Breast epithelium (tissue), 4 donors: ENCODE measurements at regions not wholly inside any gene's neighbourhood (a gene's known extent, or its start where the extent isn't known, plus 50 kb on each side); places are given as distances from the start of the nearest gene placed in this dataset.

Source experiments
- DNase-seq, 2 donors: peaks; one replicate each; pipeline ENCODE4 v3.0.0-alpha.2; 2019; ENCODE audit warnings: low spot score in 2 of 2
- H3K27ac ChIP-seq, 2 donors: fragments of 200-600 bp; sonication (generic) in 1 of 2; one replicate each; pipeline ENCODE4 v1.5.1; 2016 to 2019; ENCODE audit warnings: mild to moderate bottlenecking in 1 of 2
- H3K27me3 ChIP-seq, 2 donors: fragments of 200-600 bp; sonication (generic) in 1 of 2; one replicate each; pipeline versions ENCODE4 v1.5.1 to v1.6.0; 2017 to 2019; ENCODE audit warnings: control low read depth in 1 of 2, mild to moderate bottlenecking in 1 of 2
- H3K36me3 ChIP-seq: fragments of 200-600 bp; one replicate; pipeline ENCODE4 v1.5.1; 2019
- H3K4me1 ChIP-seq, 2 donors: fragments of 200-600 bp; sonication (generic); one replicate each; pipeline ENCODE4 v1.5.1; 2016 to 2019; ENCODE audit warnings: control low read depth in 1 of 2
- H3K4me3 ChIP-seq, 3 donors: fragments of 200-600 bp; sonication (generic); 1 replicate in 2 of 3; 2 replicates in 1 of 3; pipeline ENCODE4 v1.5.1; 2016 to 2019; ENCODE audit warnings: mild to moderate bottlenecking in 3 of 3, moderate library complexity in 2 of 3
- H3K9me3 ChIP-seq, 2 donors: fragments of 200-600 bp; sonication (generic) in 1 of 2; one replicate each; pipeline ENCODE4 v1.5.1; 2016 to 2019; ENCODE audit warnings: control low read depth in 1 of 2
- POLR2A ChIP-seq: fragments of 450-650 bp; IDR thresholded peaks from one replicate; pipeline ENCODE4 v1.6.1; 2016; ENCODE audit warnings: antibody characterized with exemption, mild to moderate bottlenecking, moderate library complexity
- POLR2AphosphoS5 ChIP-seq, 3 donors: sonication (generic); formaldehyde crosslinking; IDR thresholded peaks; one replicate each; pipeline ENCODE4 v1.6.1; 2017; ENCODE audit warnings: antibody characterized with exemption in 3 of 3
- intact Hi-C: fragments of 100-400 bp; cut with DNase I; formaldehyde crosslinking; loops from one replicate; pipeline ENCODE4 v1.15.1; 2023; ENCODE audit warnings: low total_unique reads
- TF ChIP-seq, protein P1 (sequence below), 3 donors: fragments of 450-650 bp; IDR thresholded peaks; one replicate each; pipeline ENCODE4 v1.5.1; 2016 to 2017; ENCODE audit warnings: antibody characterized with exemption in 3 of 3, mild to moderate bottlenecking in 3 of 3, moderate library complexity in 3 of 3

DNA sequence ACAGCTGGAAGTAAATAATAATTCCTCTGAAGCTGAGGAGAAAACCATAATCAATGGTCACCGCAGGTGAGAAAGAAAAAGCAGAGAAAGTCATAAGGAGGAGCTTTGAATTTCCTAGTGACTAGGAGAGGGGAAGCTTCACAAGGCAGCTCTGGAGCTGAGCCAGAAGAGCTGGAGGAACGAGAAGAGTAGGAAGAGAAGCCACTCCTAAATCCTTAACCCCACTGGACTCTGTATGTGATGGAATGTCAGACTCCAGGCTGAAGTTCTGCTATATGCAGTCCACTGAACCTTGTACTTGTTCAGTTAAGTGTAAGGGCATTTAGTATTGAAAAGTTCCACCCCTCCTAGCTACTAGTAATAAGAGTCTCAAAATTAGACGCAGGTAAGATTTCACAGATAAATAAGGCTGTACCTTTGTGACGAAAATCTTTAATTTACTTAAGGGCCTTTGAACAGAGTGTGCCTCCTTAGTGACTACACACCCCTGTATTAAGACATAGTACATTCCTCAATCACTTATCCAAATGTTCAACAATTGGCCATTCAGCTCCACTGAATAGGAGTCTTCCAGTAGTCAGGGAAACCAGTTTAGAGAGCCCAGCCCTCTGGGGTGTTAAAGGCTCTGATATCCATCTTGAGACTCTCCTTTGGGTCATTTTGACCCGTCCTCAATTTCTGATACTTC is 71.4 kb upstream of the UFL1 start:
- Histone ChIP-seq H3K27me3 (no peaks in the 10 kb centered on the region), H3K4me1 (no peaks in the 10 kb centered on the region), H3K9me3 (peaks cover 0 to 8% of the 10 kb centered on the region in 2 donors), H3K36me3 (no peaks in the 10 kb centered on the region), H3K27ac (peak overlapping the region; percentile 15 to 40), H3K4me3 (no peak overlapping the region)
- TF ChIP-seq, protein P1, sequence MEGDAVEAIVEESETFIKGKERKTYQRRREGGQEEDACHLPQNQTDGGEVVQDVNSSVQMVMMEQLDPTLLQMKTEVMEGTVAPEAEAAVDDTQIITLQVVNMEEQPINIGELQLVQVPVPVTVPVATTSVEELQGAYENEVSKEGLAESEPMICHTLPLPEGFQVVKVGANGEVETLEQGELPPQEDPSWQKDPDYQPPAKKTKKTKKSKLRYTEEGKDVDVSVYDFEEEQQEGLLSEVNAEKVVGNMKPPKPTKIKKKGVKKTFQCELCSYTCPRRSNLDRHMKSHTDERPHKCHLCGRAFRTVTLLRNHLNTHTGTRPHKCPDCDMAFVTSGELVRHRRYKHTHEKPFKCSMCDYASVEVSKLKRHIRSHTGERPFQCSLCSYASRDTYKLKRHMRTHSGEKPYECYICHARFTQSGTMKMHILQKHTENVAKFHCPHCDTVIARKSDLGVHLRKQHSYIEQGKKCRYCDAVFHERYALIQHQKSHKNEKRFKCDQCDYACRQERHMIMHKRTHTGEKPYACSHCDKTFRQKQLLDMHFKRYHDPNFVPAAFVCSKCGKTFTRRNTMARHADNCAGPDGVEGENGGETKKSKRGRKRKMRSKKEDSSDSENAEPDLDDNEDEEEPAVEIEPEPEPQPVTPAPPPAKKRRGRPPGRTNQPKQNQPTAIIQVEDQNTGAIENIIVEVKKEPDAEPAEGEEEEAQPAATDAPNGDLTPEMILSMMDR (IDR thresholded peaks at IDR 0.05) = no peak
- TF ChIP-seq POLR2A (no peak), POLR2AphosphoS5 (IDR thresholded peaks at IDR 0.05) (no peak)
- DNase-seq = no peak
- intact Hi-C loops = no loop called here

DNA sequence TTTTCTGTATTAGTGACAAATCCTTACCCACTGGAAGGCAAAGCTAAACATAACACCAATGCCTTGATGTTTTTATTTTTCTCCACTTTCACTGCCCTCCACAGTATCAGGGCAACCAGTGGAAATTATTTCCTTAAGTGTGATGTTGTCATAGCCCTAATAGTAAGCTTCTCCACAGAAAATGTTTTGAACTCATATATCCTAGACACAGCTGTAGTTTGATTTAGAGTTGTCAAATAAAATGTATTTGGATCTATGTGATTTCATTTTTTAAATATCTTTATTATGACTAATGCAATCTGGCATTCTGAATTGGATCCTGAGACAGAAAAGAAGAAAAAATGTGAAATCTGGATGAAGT is 70.9 kb upstream of the UFL1 start:
- Histone ChIP-seq H3K27me3 (no peaks in the 10 kb centered on the region), H3K4me1 (no peaks in the 10 kb centered on the region), H3K9me3 (peaks cover 0 to 3% of the 10 kb centered on the region in 2 donors), H3K27ac (peak overlapping the region in 1 of 2 donors; percentile 15), H3K36me3 (no peaks in the 10 kb centered on the region), H3K4me3 (no peak overlapping the region)
- TF ChIP-seq POLR2A = no peak
- TF ChIP-seq, protein P1 (IDR thresholded peaks at IDR 0.05) = no peak
- no peak for TF ChIP-seq POLR2AphosphoS5 (IDR thresholded peaks at IDR 0.05)
- intact Hi-C loops = no loop called here
- no peak for DNase-seq

DNA sequence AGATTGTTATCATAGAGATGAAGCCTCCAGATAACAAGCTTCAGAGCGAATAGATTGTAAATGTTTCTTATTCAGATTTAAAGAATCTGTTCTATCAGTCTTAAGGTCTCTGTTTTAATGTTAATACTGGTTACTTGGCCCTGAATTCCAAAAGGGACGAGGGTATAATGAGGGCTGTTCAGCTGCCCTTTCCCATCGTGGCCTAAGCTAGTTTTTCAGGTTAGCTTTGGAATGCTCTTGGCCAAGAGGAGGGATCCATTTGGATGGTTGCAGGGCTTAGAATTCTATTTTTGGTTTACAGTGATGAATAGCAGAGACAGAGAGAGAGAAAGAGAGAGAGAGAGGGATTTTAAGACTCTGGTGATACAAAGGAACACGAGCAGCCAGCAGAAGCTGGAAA is 62.8 kb upstream of the UFL1 start:
- intact Hi-C loops = no loop called here
- TF ChIP-seq POLR2A (no peak), POLR2AphosphoS5 (IDR thresholded peaks at IDR 0.05) (no peak)
- TF ChIP-seq, protein P1 (IDR thresholded peaks at IDR 0.05) = no peak
- Histone ChIP-seq H3K4me1 (no peaks in the 10 kb centered on the region), H3K36me3 (no peaks in the 10 kb centered on the region), H3K9me3 (no peaks in the 10 kb centered on the region), H3K27me3 (no peaks in the 10 kb centered on the region), H3K27ac (no peak overlapping the region), H3K4me3 (no peak overlapping the region)
- DNase-seq = no peak

DNA sequence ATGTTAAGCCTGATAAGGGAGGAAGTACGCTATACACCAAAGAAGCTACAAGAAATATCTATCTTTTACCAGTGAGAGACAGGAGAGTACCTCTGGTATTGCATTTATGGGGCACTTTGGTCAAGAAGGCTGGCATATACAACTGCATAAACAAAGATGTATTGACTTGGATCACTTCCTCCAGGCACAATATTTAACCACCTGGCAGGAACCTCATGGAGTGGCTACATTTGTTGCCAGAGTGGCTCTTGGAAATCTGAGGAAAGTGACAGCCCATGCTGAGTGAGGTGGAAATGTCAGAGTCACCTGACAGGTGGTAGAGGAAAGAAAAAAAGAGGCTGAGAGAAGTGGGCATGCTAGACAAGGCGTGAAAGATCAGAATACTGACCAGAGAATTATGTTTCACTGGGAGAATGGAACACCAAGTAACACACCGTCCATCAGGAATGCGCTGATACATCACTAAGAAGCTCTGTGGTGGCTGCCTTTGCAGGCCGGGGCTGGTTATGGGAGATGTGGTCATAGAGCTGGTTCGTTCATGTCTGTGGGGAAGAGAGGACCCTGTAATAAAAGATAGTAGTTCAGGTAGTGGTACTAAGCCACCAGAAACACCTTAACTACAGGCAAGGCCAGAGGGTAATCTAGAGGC is 61.4 kb upstream of the UFL1 start:
- intact Hi-C loops = no loop called here
- TF ChIP-seq POLR2A (no peak), POLR2AphosphoS5 (IDR thresholded peaks at IDR 0.05) (no peak)
- TF ChIP-seq, protein P1 (IDR thresholded peaks at IDR 0.05) = no peak
- Histone ChIP-seq H3K36me3 (no peaks in the 10 kb centered on the region), H3K27ac (no peak overlapping the region), H3K27me3 (no peaks in the 10 kb centered on the region), H3K4me3 (no peak overlapping the region), H3K9me3 (no peaks in the 10 kb centered on the region), H3K4me1 (no peaks in the 10 kb centered on the region)
- DNase-seq = no peak

DNA sequence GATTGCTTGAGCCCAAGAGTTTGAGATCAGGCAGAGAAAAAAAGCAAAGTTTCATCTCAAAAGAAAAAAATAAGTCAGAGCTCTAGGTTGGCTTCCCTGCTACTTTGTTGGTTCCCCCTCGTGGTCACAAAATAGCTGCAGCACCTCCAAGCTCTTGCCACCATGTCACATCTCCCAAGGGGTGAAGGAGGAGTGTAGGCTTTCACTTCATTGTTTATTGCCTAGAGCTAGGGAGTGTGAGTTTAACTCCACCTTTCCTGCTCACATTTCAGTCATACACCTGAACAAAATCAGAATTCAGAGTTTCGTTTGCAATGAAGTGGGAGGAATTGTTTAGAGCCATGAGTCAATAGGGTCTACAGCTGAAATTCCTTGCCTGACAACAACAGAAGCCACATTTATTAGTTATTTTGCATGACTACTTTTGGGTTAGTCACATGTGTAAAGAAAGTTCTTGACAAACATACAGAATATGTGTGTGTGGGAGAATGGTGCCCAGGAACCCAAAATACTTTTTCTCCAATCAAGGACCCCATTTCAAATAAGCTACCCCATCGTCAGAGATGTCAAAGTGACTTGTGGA is 56.2 kb upstream of the UFL1 start:
- TF ChIP-seq POLR2AphosphoS5 (IDR thresholded peaks at IDR 0.05) = no peak
- TF ChIP-seq, protein P1 (IDR thresholded peaks at IDR 0.05) = no peak
- no peak for TF ChIP-seq POLR2A
- Histone ChIP-seq H3K27ac (no peak overlapping the region), H3K4me1 (no peaks in the 10 kb centered on the region), H3K36me3 (no peaks in the 10 kb centered on the region), H3K27me3 (no peaks in the 10 kb centered on the region), H3K9me3 (no peaks in the 10 kb centered on the region), H3K4me3 (no peak overlapping the region)
- intact Hi-C loops = no loop called here
- no peak for DNase-seq
